ENCODE measurements at regions not wholly inside any gene's neighbourhood (a gene's known extent, or its start where the extent isn't known, plus 50 kb on each side); places are given as distances from the start of the nearest gene placed in this dataset.

DNA sequence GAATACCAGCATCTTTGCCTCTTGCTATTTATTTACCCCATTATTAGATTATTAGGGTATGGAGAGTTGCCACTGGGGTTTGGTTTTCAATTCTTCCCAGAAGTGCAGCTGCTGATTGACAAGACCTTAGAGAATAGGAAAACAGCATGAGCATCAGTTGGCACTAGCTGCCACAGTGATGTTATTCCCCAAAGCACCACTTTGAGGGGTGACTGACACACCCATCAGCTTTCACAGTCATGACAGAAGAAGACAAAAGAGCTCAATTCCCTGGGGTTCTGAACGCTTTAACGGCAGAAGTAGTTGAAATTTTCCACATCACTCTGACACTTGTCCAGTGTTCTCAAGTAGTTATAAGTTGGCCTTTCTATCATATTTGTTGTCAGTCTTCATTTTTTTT is 55.0 kb upstream of the NR3C2 start:
- TF ChIP-seq, protein P1, sequence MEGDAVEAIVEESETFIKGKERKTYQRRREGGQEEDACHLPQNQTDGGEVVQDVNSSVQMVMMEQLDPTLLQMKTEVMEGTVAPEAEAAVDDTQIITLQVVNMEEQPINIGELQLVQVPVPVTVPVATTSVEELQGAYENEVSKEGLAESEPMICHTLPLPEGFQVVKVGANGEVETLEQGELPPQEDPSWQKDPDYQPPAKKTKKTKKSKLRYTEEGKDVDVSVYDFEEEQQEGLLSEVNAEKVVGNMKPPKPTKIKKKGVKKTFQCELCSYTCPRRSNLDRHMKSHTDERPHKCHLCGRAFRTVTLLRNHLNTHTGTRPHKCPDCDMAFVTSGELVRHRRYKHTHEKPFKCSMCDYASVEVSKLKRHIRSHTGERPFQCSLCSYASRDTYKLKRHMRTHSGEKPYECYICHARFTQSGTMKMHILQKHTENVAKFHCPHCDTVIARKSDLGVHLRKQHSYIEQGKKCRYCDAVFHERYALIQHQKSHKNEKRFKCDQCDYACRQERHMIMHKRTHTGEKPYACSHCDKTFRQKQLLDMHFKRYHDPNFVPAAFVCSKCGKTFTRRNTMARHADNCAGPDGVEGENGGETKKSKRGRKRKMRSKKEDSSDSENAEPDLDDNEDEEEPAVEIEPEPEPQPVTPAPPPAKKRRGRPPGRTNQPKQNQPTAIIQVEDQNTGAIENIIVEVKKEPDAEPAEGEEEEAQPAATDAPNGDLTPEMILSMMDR (IDR thresholded peaks at IDR 0.05): no peak
- TF ChIP-seq POLR2A (IDR thresholded peaks at IDR 0.05): no peak
